Mesenchymal stem cell (in vitro differentiated cells and primary cell): ENCODE measurements at regions not wholly inside any gene's neighbourhood (a gene's known extent, or its start where the extent isn't known, plus 50 kb on each side); places are given as distances from the start of the nearest gene placed in this dataset.

Experiments
- DNase-seq: peaks from one replicate; pipeline ENCODE4 v3.0.0-alpha.2; 2013
- H2AFZ ChIP-seq: one replicate; pipeline ENCODE4 v1.6.1; 2013; ENCODE audit warnings: low read depth, mild to moderate bottlenecking, control low read depth, inconsistent platforms, low read length, moderate library complexity
- H2AK5ac ChIP-seq: 2 replicates; pipeline ENCODE4 v1.6.1; 2013; ENCODE audit warnings: low read length, moderate library complexity, mild to moderate bottlenecking, inconsistent platforms; ENCODE audit not compliant: severe bottlenecking
- H2BK120ac ChIP-seq: one replicate; pipeline ENCODE4 v1.6.1; 2013; ENCODE audit warnings: low read depth, mild to moderate bottlenecking, inconsistent platforms, low read length, moderate library complexity
- H2BK12ac ChIP-seq, 2 experiments: one replicate each; pipeline ENCODE4 v1.6.1; 2013; ENCODE audit warnings: inconsistent platforms in 2 of 2, low read length in 2 of 2, mild to moderate bottlenecking in 2 of 2, moderate library complexity in 2 of 2, control low read depth in 1 of 2
- H2BK15ac ChIP-seq: one replicate; pipeline ENCODE4 v1.6.1; 2013; ENCODE audit warnings: mild to moderate bottlenecking, low read depth, inconsistent platforms; ENCODE audit not compliant: poor library complexity, severe bottlenecking
- H2BK5ac ChIP-seq: 2 replicates; pipeline ENCODE4 v1.6.1; 2013; ENCODE audit warnings: low read depth, mild to moderate bottlenecking, low read length, control low read depth, inconsistent platforms; ENCODE audit not compliant: poor library complexity, severe bottlenecking
- H3K14ac ChIP-seq, 2 experiments: one replicate each; pipeline ENCODE4 v1.6.1; 2013; ENCODE audit warnings: inconsistent platforms in 2 of 2, low read length in 2 of 2, control low read depth in 1 of 2, mild to moderate bottlenecking in 1 of 2, moderate library complexity in 1 of 2
- H3K18ac ChIP-seq, 2 experiments: one replicate each; pipeline ENCODE4 v1.6.1; 2013; ENCODE audit warnings: inconsistent platforms in 2 of 2, low read length in 2 of 2, control low read depth in 1 of 2, low read depth in 1 of 2, mild to moderate bottlenecking in 1 of 2
- H3K23ac ChIP-seq, 2 experiments: one replicate each; pipeline ENCODE4 v1.6.1; 2013; ENCODE audit warnings: inconsistent platforms in 2 of 2, low read length in 2 of 2, mild to moderate bottlenecking in 2 of 2, moderate library complexity in 2 of 2, control low read depth in 1 of 2
- H3K27ac ChIP-seq: 2 replicates; pipeline ENCODE4 v1.5.1; 2013; ENCODE audit warnings: mild to moderate bottlenecking, moderate library complexity, low read length, control low read depth, inconsistent platforms; ENCODE audit not compliant: poor library complexity, severe bottlenecking
- H3K27me3 ChIP-seq, 2 experiments: 2 replicates each; pipeline versions ENCODE4 v1.6.1 to v1.7.0; 2013; ENCODE audit warnings: low read length in 2 of 2, mild to moderate bottlenecking in 2 of 2, moderate library complexity in 2 of 2, control low read depth in 1 of 2, inconsistent platforms in 1 of 2; ENCODE audit not compliant: control insufficient read depth in 1 of 2, insufficient read depth in 1 of 2
- H3K36me3 ChIP-seq, 2 experiments: 2 replicates each; pipeline versions ENCODE4 v1.6.1 to v1.7.0; 2013; ENCODE audit warnings: low read length in 2 of 2, control low read depth in 1 of 2, inconsistent platforms in 1 of 2, low read depth in 1 of 2, mild to moderate bottlenecking in 1 of 2; ENCODE audit not compliant: insufficient read depth in 2 of 2, control insufficient read depth in 1 of 2
- H3K4ac ChIP-seq, 2 experiments: one replicate each; pipeline ENCODE4 v1.6.1; 2013; ENCODE audit warnings: inconsistent platforms in 2 of 2, low read length in 2 of 2, mild to moderate bottlenecking in 2 of 2, moderate library complexity in 2 of 2, control low read depth in 1 of 2, low read depth in 1 of 2
- H3K4me1 ChIP-seq: 2 replicates; pipeline ENCODE4 v1.6.1; 2013; ENCODE audit warnings: low read depth, low read length, control low read depth; ENCODE audit not compliant: control insufficient read depth, insufficient read depth
- H3K4me2 ChIP-seq: 2 replicates; pipeline ENCODE4 v1.6.1; 2013; ENCODE audit warnings: low read length, mild to moderate bottlenecking, inconsistent platforms; ENCODE audit not compliant: poor library complexity, severe bottlenecking
- H3K4me3 ChIP-seq, 2 experiments: 2 replicates each; pipeline versions ENCODE4 v1.5.1 to v1.7.0; 2013; ENCODE audit warnings: low read length in 2 of 2, mild to moderate bottlenecking in 2 of 2, control low read depth in 1 of 2, low read depth in 1 of 2; ENCODE audit not compliant: insufficient read depth in 1 of 2
- H3K79me1 ChIP-seq: replicated peaks from 2 replicates; pipeline ENCODE4 v1.6.1; 2013; ENCODE audit warnings: mild to moderate bottlenecking, control low read depth, low read length, inconsistent platforms; ENCODE audit not compliant: poor library complexity, severe bottlenecking
- H3K9ac ChIP-seq: 2 replicates; pipeline ENCODE4 v1.7.0; 2013; ENCODE audit warnings: mild to moderate bottlenecking, low read length, moderate library complexity
- H3K9me3 ChIP-seq: 2 replicates; pipeline ENCODE4 v1.7.0; 2013; ENCODE audit warnings: mild to moderate bottlenecking, low read length; ENCODE audit not compliant: control insufficient read depth
- H4K8ac ChIP-seq: one replicate; pipeline ENCODE4 v1.6.1; 2013; ENCODE audit warnings: inconsistent platforms, mild to moderate bottlenecking, low read length, moderate library complexity
- H4K91ac ChIP-seq: one replicate; pipeline ENCODE4 v1.6.1; 2013; ENCODE audit warnings: mild to moderate bottlenecking, low read length, inconsistent platforms
- WGBS: methylation state at CpG from one replicate; pipeline ENCODE4 v1.1.7; 2013; ENCODE audit warnings: mixed read lengths; 5-methylcytosine and 5-hydroxymethylcytosine counted together

DNA sequence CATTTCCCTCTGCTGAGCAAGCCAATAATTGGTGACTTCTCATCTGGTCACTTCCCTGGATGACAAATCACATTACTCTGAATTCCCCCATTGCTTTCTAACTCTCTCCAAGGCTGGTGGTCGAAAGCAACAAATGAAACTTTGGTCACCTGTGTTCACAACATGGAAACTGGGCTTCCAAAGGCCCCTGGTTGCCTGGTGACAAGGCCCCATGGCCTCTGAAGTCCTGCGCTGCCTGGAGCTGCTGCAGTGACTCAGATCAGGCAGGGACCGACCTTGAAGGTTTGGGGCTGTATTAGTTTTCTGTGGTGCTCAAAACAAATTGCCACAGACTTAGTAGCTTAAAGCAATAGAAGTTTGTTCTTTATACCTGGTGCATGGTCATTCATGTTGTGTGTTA, 345.3 kb downstream of the WDR72 start:
- Histone ChIP-seq H3K4ac (no peak overlapping the region), H3K18ac (no peak overlapping the region), H3K4me1 (no peaks in the 10 kb centered on the region), H2AFZ (no peak overlapping the region), H3K27ac (no peak overlapping the region), H3K27me3 (no peaks in the 10 kb centered on the region), H2BK15ac (no peak overlapping the region), H3K4me2 (no peak overlapping the region), H2AK5ac (no peak overlapping the region), H3K4me3 (no peak overlapping the region), H3K14ac (no peak overlapping the region), H3K36me3 (no peaks in the 10 kb centered on the region), H3K23ac (no peak overlapping the region), H3K9ac (no peak overlapping the region), H3K79me1 (no peaks in the 10 kb centered on the region), H4K91ac (no peak overlapping the region), H2BK12ac (no peak overlapping the region), H2BK120ac (no peak overlapping the region), H4K8ac (no peak overlapping the region), H2BK5ac (no peak overlapping the region), H3K9me3 (peaks cover 6% of the 10 kb centered on the region)
- DNase-seq: no peak
- WGBS: 76% methylated on average over 3 of the region's 3 CpGs

DNA sequence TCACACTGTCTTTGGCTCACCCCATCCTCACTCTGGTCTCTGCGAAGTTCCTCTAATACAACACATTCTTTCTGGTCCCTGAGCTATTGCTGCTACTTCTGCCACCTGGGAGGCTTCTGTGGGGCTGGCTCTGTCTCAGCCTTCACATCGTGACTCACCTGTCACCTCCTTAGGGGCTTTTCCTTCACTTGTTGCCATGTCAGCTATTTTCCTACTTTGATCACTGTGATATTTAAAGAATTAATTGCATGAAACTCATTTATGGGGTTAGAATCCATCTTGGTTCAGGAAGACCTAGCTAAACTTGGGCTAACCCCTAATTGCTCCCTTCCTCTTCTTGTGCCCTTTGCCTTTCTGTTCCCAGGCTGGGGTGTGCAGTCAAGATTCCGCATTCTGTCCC, 346.9 kb downstream of the WDR72 start:
- Histone ChIP-seq H3K14ac (no peak overlapping the region), H2BK5ac (no peak overlapping the region), H3K27ac (no peak overlapping the region), H3K4me2 (no peak overlapping the region), H2AK5ac (no peak overlapping the region), H4K8ac (no peak overlapping the region), H2AFZ (no peak overlapping the region), H3K4me3 (no peak overlapping the region), H2BK15ac (no peak overlapping the region), H3K18ac (no peak overlapping the region), H3K23ac (no peak overlapping the region), H3K9me3 (peaks cover 6% of the 10 kb centered on the region), H3K79me1 (no peaks in the 10 kb centered on the region), H4K91ac (no peak overlapping the region), H3K9ac (no peak overlapping the region), H3K27me3 (no peaks in the 10 kb centered on the region), H3K4me1 (no peaks in the 10 kb centered on the region), H2BK12ac (no peak overlapping the region), H2BK120ac (no peak overlapping the region), H3K36me3 (no peaks in the 10 kb centered on the region), H3K4ac (no peak overlapping the region)
- 67% methylated on average over 3 of the region's 3 CpGs for WGBS
- no peak for DNase-seq

DNA sequence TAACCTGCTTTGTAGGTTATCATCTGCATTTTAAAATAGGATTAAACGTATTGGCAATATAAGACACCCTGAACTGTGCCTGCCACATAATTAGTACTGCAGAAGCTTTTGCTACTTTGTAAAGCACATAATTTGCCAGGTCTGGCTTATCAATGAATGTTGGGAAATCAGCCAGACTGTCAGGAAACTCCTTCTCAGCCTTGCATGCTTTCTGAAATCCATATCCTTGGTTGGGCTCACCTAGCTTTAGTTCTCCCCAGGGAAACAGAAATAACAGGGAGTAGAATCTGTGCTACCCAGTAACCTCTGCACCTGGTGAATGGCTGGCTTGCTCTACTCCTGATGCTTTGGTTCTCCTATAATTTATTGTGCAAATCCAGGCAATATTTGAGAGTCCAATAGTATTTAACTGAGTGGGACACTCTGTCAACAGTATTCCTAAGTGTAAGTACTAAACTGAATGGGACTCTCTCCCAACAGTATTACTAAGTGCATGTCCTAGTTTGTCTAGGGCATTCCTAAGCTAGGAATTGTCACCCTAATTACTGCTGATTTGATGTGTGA, 354.5 kb downstream of the WDR72 start:
- no peak overlapping the region for H4K91ac ChIP-seq
- H3K27ac ChIP-seq: no peak overlapping the region
- H3K79me1 ChIP-seq: no peaks in the 10 kb centered on the region
- no peak overlapping the region for H2BK120ac ChIP-seq
- H3K9me3 ChIP-seq: no peaks in the 10 kb centered on the region
- no peak overlapping the region for H4K8ac ChIP-seq
- no peak overlapping the region for H2BK5ac ChIP-seq
- no peaks in the 10 kb centered on the region for H3K27me3 ChIP-seq
- H3K9ac ChIP-seq: no peak overlapping the region
- no peak overlapping the region for H3K4me2 ChIP-seq
- H2AK5ac ChIP-seq: no peak overlapping the region
- H3K14ac ChIP-seq: no peak overlapping the region
- no peak overlapping the region for H2BK15ac ChIP-seq
- H3K4me3 ChIP-seq: no peak overlapping the region
- WGBS: 40% methylated on average over 1 of the region's 1 CpG
- no peaks in the 10 kb centered on the region for H3K36me3 ChIP-seq
- no peaks in the 10 kb centered on the region for H3K4me1 ChIP-seq
- no peak overlapping the region for H3K18ac ChIP-seq
- H3K4ac ChIP-seq: no peak overlapping the region
- no peak overlapping the region for H2AFZ ChIP-seq
- H2BK12ac ChIP-seq: no peak overlapping the region
- no peak overlapping the region for H3K23ac ChIP-seq
- DNase-seq: no peak

DNA sequence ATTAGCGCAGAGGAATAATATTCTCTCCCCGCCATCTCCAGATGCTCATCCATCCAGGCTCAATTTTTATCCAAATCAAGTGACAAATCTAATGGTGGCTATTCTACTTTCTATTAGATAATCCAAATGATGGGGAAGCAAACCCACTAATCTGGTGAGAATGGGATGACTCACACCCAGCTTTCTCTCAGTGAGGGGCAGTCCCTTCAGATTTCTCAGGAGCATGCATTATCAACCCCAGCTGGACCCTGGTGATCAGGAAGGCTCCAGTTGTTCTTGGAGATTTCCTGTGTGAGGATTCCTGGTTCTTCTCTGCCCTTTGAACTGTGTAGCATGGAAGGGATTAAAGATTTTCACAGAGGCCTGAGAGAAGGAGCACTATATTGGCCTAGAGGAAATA, 358.0 kb downstream of the WDR72 start:
- Histone ChIP-seq H3K23ac (no peak overlapping the region), H3K18ac (no peak overlapping the region), H3K36me3 (no peaks in the 10 kb centered on the region), H3K4ac (no peak overlapping the region), H4K8ac (no peak overlapping the region), H2BK15ac (no peak overlapping the region), H2BK120ac (no peak overlapping the region), H3K4me1 (no peaks in the 10 kb centered on the region), H4K91ac (no peak overlapping the region), H3K9ac (no peak overlapping the region), H3K27ac (no peak overlapping the region), H3K79me1 (no peaks in the 10 kb centered on the region), H2BK5ac (no peak overlapping the region), H2BK12ac (no peak overlapping the region), H2AK5ac (no peak overlapping the region), H3K9me3 (no peaks in the 10 kb centered on the region), H3K27me3 (no peaks in the 10 kb centered on the region), H3K14ac (no peak overlapping the region), H2AFZ (no peak overlapping the region), H3K4me3 (no peak overlapping the region), H3K4me2 (no peak overlapping the region)
- no CpG with 5 or more reads among the region's 2 CpGs for WGBS
- DNase-seq: no peak
